ENCODE measurements at regions not wholly inside any gene's neighbourhood (a gene's known extent, or its start where the extent isn't known, plus 50 kb on each side); places are given as distances from the start of the nearest gene placed in this dataset.

- no peak for DNase-seq (ENCODE audit: extremely low read depth in 1 of 2, low read depth in 1 of 2)
These were observed 497.3 kb upstream of the FRG1 start for GRCh38 chr4:189443341-189443740.

GRCh38 chr4:189445613-189446012 is 495.1 kb upstream of the FRG1 start:
- no peak for DNase-seq (ENCODE audit: extremely low read depth in 1 of 2, low read depth in 1 of 2)

- no peak for DNase-seq (ENCODE audit: extremely low read depth in 1 of 2, low read depth in 1 of 2)
These were observed 476.9 kb upstream of the FRG1 start for GRCh38 chr4:189463734-189464133.

GRCh38 chr4:189494407-189494806 is 446.3 kb upstream of the FRG1 start:
- DNase-seq (ENCODE audit: extremely low read depth in 1 of 2, low read depth in 1 of 2) = no peak

- no peak for DNase-seq (ENCODE audit: extremely low read depth in 1 of 2, low read depth in 1 of 2)
These were observed 443.2 kb upstream of the FRG1 start for GRCh38 chr4:189497516-189497915.

DNA sequence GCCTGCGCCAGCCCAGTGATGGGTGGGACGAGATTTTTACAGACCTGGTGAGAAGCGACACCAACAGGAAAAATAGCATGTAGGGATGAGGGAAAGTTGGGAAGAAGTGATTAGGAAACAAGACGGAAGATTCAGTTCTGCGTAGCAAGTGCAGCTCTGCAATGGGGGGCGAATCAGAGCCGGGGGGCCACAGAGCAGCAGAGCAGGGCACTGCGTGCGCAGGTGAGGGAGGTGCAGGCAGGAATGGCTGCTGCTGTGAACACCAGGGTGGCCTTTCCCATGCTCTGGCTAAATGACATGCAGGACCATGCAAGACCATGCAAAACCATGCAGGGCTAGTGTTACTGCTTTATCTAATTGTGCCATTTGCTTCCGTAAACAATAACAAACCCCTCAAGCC is 442.7 kb upstream of the FRG1 start:
- DNase-seq (ENCODE audit: extremely low read depth in 1 of 2, low read depth in 1 of 2) = no peak

- DNase-seq (ENCODE audit: extremely low read depth in 1 of 2, low read depth in 1 of 2) = no peak
These were observed 442.2 kb upstream of the FRG1 start for GRCh38 chr4:189498457-189498856.

GRCh38 chr4:189499696-189500095 is 441.0 kb upstream of the FRG1 start:
- DNase-seq (ENCODE audit: extremely low read depth in 1 of 2, low read depth in 1 of 2) = no peak

- no peak for DNase-seq (ENCODE audit: extremely low read depth in 1 of 2, low read depth in 1 of 2)
These were observed 439.7 kb upstream of the FRG1 start for GRCh38 chr4:189500970-189501369.

DNA sequence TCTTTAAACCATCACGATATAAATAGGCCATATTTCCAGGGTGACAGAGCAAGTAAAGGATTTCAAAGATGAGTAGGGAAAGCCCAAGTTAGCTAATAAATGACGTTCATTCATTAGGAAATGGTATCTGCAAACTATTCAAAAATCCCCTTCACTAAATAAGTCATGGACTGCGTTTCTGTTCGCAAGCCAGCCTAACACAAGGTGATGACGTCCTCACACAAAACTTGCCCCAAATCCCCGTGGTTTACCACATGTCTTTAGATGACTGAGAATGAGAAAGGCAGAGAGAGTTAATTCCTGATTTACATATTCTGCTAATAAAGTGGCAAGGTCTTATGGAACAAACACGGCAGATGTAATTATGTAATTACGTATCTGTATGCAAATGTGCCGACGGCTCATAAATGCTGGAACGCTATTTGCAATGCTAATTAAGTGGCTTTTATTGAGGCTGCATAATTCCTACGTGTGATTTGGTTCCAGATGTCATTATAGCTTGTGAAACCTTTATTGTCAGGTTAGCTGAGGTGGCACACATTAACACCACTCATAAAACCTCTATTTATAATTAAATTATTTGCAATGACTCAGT is 437.7 kb upstream of the FRG1 start:
- DNase-seq (ENCODE audit: extremely low read depth in 1 of 2, low read depth in 1 of 2) = no peak

DNA sequence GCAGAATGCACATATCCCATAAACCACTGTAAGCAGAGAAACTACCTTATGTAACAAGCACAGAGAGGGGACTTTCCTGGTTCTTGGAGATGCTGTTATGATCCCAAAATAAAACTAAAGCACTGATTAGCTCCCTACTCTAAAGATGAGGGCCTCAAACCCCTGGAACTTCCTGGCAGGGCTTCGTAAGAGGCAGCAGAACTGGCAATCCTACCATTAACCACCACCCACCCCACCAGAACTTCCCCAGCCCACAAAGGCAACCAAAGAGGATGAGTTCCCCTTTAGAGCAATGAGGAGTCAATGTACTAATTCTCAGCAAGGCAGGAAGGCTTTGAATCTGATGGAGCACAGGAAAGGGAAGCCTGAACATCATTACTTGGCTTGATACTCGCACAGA is 436.5 kb upstream of the FRG1 start:
- DNase-seq (ENCODE audit: extremely low read depth in 1 of 2, low read depth in 1 of 2) = no peak

GRCh38 chr4:189505380-189505779 is 435.3 kb upstream of the FRG1 start:
- DNase-seq (ENCODE audit: extremely low read depth in 1 of 2, low read depth in 1 of 2) = no peak

DNA sequence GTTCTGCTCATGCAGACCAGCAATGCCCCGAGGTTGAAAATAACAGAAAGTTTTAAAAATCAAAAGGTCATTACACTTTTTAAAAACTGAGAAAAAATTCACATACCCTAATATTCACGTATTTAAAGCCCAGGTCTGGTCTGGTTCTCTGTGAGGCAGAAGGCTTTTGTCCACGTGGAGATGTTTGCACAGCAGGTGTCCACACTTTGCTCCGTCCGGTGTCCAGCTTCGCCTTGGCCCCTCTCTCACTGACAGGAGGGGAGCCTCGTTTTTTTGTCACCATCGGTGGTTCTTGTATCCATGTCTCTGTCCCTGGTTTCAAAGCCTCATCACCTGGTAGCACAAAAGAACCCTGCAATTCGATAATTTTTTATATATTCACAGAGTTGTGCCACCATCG is 434.6 kb upstream of the FRG1 start:
- no peak for DNase-seq (ENCODE audit: extremely low read depth in 1 of 2, low read depth in 1 of 2)

DNA sequence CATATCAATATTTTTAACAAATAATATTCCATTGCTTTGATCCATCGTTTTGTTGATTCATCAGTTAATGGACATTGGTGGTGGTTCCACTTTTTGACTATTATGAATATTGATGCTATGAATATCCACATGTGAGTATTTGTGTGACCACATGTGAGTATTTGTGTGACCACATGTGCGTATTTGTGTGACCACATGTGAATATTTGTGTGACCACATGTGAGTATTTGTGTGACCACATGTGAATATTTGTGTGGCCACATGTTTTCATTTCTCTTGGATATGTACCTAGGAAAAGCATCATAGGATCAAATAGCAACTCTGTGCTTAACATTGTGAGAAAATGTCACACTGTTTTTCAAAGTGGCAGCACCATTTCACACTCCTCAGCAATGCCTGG is 433.6 kb upstream of the FRG1 start:
- no peak for DNase-seq (ENCODE audit: extremely low read depth in 1 of 2, low read depth in 1 of 2)

DNA sequence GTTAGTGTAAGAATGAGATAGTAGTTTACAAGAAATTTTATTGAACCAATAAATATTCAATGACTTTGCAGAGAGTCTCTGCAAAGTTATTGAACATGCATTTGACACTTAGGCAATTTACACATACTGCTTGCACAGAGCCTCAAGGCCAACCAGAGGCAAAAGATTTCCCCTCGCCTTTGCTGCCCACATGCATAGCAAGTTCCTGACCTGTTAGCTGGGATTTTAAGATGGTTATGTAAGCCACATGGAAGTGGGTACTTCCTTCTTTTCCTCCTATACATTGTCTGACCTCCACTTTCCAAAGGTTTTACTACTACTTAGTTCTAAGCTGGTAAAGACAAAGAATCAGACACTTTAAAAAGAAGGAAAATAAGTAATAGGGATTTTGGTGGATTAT is 430.1 kb upstream of the FRG1 start:
- no peak for DNase-seq (ENCODE audit: extremely low read depth in 1 of 2, low read depth in 1 of 2)

- no peak for DNase-seq (ENCODE audit: extremely low read depth in 1 of 2, low read depth in 1 of 2)
These were observed 429.1 kb upstream of the FRG1 start for GRCh38 chr4:189511581-189511980.

- DNase-seq (ENCODE audit: extremely low read depth in 1 of 2, low read depth in 1 of 2) = no peak
These were observed 427.3 kb upstream of the FRG1 start for GRCh38 chr4:189513421-189513820.

DNA sequence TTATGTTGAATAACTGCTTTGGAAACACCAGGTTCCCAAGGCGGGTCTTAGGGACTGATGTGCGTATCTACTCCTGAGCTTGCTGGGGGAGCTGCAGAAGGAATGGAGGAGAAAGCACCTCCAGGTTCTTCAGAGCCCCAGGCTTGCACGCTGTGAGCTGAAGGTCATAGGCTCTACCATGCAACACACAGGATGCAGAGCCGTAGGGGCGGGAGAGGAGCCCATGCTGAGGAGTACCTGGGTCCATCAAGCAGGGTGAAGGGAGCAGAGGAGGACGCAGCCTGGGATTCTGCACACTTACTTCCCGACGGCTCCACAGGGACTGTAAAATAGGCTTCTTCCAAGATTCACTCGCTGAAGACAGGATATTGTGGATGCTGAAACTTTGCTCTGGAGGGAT is 426.5 kb upstream of the FRG1 start:
- no peak for DNase-seq (ENCODE audit: extremely low read depth in 1 of 2, low read depth in 1 of 2)

DNA sequence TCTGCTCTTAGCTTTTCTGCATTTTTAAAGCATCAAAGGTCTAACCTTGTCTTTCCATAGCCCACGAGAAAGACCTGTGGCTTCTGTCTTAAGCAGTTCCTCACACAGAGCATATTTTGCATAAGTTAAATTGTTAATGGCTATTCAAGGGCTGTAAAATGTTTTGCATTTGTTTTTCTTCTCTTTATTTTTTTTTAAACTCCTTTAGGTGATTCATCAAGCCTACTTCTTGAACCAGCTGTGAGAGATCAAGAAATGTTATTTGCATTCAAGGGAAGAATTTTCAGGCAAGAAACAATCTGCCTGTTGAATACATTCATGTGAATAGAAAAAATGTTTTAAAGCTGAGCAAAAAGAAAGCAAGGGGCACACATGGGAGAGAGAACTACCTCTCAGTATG is 423.8 kb upstream of the FRG1 start:
- no peak for DNase-seq (ENCODE audit: extremely low read depth in 1 of 2, low read depth in 1 of 2)

DNA sequence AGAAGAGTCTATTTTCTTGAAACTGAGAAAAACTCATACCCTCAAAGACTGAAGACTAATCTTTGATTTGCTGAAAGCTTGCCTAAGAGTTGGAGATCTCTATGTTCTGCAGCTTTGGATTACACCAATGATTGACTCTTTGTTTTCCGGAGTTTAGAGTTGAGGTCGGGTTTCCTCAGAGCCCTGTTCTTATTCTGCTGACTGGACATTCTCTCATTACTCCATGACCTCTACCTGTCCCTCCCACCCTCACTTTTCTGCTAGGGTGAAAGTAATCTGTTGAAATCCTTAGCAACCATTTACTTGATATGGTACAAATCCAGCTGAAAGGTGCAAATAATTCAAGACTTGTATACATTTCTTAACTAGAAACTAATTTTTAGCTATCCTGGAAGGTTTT is 421.5 kb upstream of the FRG1 start:
- no peak for DNase-seq (ENCODE audit: extremely low read depth in 1 of 2, low read depth in 1 of 2)

- DNase-seq (ENCODE audit: extremely low read depth in 1 of 2, low read depth in 1 of 2) = no peak
These were observed 415.4 kb upstream of the FRG1 start for GRCh38 chr4:189525304-189525703.

DNA sequence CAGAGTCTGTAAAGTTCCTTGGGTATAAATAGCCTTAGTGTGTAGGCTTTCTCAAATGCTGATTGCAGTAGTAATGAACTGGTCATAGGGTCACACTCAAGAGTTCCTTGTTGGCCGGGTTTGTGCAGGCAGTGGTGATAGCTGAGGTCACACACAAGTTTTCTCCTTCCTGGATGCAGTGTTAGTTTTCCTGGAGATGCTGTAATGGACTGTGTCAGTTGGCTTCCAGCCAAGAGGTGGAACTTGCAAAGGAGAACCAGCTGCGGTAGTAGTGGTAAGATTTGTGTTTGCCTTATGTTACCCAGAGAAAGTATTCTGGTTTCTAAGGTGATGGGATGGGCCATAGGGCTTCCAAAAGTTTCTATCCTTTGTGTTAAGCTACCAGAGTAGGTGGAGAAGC is 409.8 kb upstream of the FRG1 start:
- DNase-seq (ENCODE audit: extremely low read depth in 1 of 2, low read depth in 1 of 2) = no peak

DNA sequence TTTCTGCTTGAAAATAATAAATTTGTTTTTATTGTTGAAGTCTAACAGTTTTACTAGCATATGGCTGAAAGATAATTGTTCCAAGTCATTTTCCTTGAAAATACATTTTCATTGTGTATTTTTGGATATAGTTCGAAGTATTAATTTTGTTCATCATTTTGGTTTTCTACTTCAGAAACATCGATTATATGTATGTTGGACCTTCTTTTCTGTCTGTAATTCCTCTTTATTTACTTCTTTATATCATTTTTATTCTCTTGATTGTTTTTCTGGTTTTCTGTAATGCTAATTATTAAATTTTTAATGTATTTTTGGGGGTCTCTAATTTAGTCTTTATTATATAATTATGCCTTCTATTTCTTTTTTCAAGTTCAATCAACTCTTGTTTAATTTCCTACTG is 407.1 kb upstream of the FRG1 start:
- DNase-seq (ENCODE audit: extremely low read depth in 1 of 2, low read depth in 1 of 2) = no peak

GRCh38 chr4:189547559-189547958 is 393.1 kb upstream of the FRG1 start:
- no peak for DNase-seq (ENCODE audit: extremely low read depth in 1 of 2, low read depth in 1 of 2)
